ENCODE measurements at regions not wholly inside any gene's neighbourhood (a gene's known extent, or its start where the extent isn't known, plus 50 kb on each side); places are given as distances from the start of the nearest gene placed in this dataset.

GRCh38 chr5:165627548-165628170 lies 2122.2 kb downstream of the MAT2B start:
- no peak for TF ChIP-seq CTCF (IDR thresholded peaks at IDR 0.05; ENCODE audit: low read depth, low read length, missing control alignments)
- in situ Hi-C loops (cut with HindIII; ENCODE audit: low sequenced_read_pairs): no loop called here
- DNase-seq (ENCODE audit: low read depth): no peak
- no peak overlapping the region for H3K4me3 ChIP-seq (ENCODE audit: low read depth, low read length)

- TF ChIP-seq CTCF (IDR thresholded peaks at IDR 0.05; ENCODE audit: low read depth, low read length, missing control alignments): peak; percentile 89
- in situ Hi-C loops (cut with HindIII; ENCODE audit: low sequenced_read_pairs): no loop called here
- H3K4me3 ChIP-seq (ENCODE audit: low read depth, low read length): no peak overlapping the region
- peak; percentile 62 for DNase-seq (ENCODE audit: low read depth)
These were observed 2124.9 kb downstream of the MAT2B start for GRCh38 chr5:165630261-165630778.

- no peak for TF ChIP-seq CTCF (IDR thresholded peaks at IDR 0.05; ENCODE audit: low read depth, low read length, missing control alignments)
- no peak for DNase-seq (ENCODE audit: low read depth)
- no peak overlapping the region for H3K4me3 ChIP-seq (ENCODE audit: low read depth, low read length)
- in situ Hi-C loops (cut with HindIII; ENCODE audit: low sequenced_read_pairs): no loop called here
These were observed 2125.8 kb downstream of the MAT2B start for GRCh38 chr5:165631235-165631634.

- no peak for TF ChIP-seq CTCF (IDR thresholded peaks at IDR 0.05; ENCODE audit: low read depth, low read length, missing control alignments)
- in situ Hi-C loops (cut with HindIII; ENCODE audit: low sequenced_read_pairs): no loop called here
- no peak overlapping the region for H3K4me3 ChIP-seq (ENCODE audit: low read depth, low read length)
- no peak for DNase-seq (ENCODE audit: low read depth)
These were observed 2136.9 kb downstream of the MAT2B start for GRCh38 chr5:165642366-165642765.

GRCh38 chr5:165665735-165666400 lies 2160.4 kb downstream of the MAT2B start:
- no peak for DNase-seq (ENCODE audit: low read depth)
- no peak for TF ChIP-seq CTCF (IDR thresholded peaks at IDR 0.05; ENCODE audit: low read depth, low read length, missing control alignments)
- in situ Hi-C loops (cut with HindIII; ENCODE audit: low sequenced_read_pairs): no loop called here
- H3K4me3 ChIP-seq (ENCODE audit: low read depth, low read length): no peak overlapping the region

GRCh38 chr5:165673499-165673898 lies 2168.1 kb downstream of the MAT2B start:
- peak; percentile 8 for DNase-seq (ENCODE audit: low read depth)
- in situ Hi-C loops (cut with HindIII; ENCODE audit: low sequenced_read_pairs): no loop called here
- no peak for TF ChIP-seq CTCF (IDR thresholded peaks at IDR 0.05; ENCODE audit: low read depth, low read length, missing control alignments)
- no peak overlapping the region for H3K4me3 ChIP-seq (ENCODE audit: low read depth, low read length)

Measured in astrocyte of the cerebellum (primary cell).